M059J (cell line): ENCODE measurements at regions not wholly inside any gene's neighbourhood (a gene's known extent, or its start where the extent isn't known, plus 50 kb on each side); places are given as distances from the start of the nearest gene placed in this dataset.

Experiments
- DNase-seq: peaks from one replicate; pipeline ENCODE4 v3.0.0-alpha.2; 2012; ENCODE audit warnings: low read depth

DNA sequence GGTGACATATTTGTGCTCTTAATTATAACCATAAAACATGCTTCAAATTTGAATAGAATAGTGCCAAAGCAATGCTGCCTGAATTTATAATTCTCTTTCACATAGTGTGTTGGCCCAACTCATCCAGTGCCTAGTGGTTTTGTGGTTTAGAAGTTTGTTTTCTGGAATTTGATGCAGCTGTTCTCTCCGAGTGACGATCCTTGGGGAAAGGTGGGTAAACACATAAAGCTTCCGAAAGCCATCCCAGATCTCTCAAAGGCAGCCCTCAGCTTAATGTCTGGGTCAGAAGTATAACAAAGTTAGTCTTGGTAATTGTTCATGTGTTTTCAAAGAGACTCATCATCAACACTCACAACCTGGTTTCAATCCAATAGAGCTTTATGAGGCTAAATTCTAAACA is 235.6 kb upstream of the CDH2 start:
- DNase-seq = peak; percentile 38

DNA sequence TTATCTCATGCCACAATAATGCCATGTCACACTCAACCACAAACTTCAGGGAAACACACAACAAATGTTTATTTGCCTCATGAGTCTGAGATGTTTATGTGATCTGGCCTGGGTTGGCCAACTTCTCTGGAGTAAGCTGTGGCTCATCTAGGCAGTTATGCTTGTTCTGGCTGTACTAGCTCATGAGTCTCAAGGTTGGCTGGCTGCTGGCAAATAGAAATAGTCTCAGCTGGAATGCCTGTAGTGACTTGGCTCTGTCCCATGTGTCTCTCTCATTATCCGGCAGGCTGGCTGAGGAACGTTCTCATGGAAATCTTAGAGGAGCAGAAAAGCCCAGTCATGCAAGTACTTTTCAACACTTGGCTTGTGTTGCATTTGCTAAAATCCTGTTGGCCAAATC is 234.9 kb upstream of the CDH2 start:
- peak; percentile 53 for DNase-seq

DNA sequence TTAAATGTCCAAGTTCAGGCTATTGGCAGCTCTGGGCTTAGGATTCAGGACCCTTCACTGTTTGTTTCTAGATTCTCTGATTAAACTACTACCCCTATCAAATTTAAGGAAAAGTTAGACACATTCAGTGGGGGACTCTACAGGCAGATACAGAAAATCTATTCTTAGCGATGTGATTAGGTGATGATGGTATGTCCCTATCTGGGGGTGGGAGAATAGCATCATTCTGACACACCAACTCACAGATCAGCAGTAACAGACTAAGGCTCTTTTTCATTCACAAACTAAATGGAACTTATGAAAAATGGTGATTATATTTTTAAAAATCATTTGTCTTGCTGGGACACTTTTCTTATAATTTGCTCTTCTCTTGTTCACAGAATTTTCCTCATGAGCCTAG is 232.9 kb upstream of the CDH2 start:
- no peak for DNase-seq

DNA sequence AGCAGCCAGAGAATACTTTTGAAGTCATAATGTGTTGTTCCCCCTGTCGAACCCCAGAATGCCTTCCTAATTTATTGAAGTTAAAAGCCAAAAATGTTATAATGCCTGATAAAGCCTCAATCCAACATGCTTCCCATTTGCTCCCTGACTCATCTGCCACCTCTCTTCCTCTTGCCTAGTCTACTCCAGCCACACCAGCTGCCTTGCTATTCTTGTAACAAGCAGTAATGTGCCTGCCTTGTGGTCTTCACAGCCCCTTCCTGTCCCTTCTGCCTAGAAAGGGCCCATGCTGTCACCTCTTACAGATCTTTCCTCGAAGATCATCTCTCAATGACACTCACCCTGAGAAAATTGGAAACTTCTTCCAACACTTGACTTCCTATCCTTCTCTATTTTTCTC is 231.6 kb upstream of the CDH2 start:
- no peak for DNase-seq

DNA sequence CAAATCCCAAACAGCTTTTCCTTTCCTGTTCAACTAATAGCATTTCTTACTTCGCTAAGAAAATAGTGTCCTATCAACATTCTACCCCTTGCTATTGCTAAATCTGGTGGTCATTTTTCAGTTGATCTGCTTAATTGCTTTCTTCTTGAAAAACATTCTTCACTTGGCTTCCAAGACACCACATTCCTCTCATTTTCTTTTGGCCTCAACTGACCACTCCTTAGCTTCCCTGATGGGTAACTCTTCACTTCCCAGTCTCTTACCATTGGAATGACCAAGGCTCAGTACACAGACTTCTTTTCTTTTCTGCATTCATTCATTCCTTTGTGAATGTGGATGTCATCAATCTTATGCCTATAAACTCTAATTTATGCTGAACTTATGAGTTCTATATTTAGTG is 230.8 kb upstream of the CDH2 start:
- DNase-seq = no peak

DNA sequence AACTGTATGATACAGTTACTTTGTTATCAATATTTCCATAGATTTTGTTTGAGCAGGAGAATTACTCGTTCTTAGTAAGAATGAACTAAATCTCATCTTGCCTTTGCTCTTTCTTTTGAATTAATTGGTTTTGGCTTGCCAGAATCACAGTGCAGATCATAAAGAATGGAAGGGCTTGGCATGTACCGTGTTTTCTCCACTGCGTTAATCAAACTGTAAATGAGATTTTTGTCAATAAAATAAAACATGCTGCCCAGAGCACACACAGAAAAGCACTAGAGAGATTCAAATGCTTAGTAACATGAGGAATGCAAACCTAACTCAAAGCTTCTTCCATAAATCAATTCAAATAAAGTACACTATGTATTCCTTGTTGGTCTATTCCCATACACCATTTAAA is 229.6 kb upstream of the CDH2 start:
- no peak for DNase-seq

DNA sequence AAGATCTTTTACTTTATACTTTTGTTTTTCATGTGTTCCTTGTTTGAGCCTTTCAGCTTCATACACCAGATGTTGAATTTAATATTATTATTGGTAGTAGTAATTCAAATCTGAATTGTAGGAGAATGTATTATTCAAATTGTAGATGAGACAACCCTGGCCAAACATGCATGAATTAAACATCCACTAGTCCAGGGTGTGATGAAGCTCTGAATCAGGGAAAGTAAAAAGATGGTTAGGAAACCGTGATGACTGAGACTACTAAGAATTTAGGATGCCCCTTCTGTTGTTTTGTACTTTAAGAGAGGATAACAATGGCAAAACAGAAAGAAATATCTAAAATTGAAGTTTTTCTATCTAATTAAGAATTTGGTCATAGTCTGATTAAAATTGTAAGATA is 227.8 kb upstream of the CDH2 start:
- no peak for DNase-seq

DNA sequence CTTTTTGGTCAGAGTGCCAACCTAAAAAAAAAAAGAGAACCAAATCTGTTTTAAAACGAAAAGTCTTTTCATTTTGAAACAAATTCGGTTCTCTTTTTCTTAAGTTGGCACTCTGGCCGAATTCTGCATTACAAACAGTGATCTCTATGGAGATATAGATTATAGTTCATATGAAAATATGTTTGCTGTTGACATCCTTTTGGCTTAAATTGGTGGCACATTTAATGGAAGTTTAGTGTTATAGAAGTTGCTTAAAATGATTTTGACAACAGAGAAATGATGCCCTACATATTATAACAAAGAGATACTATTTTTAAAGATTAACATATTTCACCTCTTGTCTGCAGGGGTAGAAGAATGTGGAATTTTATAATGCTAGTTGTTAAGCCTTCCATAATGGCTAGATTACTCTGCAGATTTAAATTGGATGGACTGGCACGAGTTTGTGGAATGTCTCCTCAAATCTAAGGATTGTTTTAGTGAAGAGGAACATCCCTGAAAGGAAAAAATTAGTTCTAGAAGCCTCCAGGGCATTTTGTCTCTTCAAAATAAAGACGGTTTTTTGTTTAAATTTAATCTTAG is 222.9 kb upstream of the CDH2 start:
- no peak for DNase-seq

DNA sequence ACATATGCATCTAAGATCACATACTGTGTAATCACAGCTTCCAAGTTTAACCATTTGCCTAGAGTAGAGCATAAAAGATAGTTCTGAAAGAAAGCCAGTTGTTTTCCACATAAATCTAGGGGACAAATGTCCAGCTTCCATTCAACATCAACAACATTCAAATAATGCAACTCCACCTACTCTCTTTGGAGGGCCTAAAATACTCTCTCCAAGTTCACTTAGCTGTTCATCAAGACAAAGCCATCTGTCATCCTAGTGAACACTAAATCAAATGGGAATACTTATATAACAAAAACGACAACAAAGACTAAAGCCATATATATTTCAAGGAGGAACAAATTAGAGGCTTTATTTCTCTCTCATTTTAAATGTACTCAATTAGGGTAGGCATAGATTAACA is 221.5 kb upstream of the CDH2 start:
- no peak for DNase-seq

DNA sequence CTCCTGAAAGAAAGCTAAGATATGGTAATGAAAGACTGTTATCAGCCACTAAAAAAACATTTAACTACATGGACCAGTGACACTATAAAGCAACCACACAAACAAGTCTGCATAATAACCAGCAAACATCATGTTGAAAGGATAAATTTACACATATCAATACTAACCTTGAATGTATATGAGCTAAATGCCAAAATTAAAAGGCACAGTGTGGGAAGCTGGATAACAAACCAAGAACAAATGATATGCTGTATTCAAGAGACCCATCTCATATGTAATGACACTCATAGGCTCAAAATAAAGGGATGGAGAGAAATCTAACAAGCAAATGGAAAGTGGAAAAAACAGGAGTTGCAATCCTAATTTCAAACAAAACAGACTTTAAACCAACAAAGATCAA is 213.1 kb upstream of the CDH2 start:
- DNase-seq = no peak

DNA sequence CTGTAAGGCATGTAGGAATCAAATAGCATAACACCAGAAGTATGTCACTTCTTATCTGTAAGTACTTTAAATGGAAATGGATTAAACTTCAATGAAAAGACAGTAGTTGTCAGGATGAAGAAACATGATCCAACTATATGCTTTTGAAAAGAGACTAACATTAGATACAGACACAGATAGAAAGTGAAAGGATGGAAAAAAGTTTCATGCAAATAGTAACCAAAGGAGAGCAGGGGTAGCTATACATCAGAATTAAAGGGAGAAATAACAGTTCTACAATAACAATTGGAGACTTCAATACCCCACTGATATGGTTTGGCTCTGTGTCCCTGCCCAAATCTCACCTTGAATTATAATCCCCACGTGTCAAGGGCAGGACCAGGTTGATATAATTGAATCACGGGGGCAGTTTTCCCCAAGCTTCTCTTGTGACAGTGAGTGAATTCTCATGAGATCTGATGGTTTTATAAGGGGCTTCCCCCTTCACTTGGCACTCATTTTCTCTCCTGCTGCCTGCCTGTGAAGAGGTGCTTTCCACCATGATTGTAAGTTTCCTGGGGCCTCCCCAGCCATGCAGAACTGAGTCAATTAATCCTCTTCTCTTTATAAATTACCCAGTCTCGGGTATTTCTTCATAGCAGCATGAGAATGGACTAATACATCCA is 205.4 kb upstream of the CDH2 start:
- no peak for DNase-seq

DNA sequence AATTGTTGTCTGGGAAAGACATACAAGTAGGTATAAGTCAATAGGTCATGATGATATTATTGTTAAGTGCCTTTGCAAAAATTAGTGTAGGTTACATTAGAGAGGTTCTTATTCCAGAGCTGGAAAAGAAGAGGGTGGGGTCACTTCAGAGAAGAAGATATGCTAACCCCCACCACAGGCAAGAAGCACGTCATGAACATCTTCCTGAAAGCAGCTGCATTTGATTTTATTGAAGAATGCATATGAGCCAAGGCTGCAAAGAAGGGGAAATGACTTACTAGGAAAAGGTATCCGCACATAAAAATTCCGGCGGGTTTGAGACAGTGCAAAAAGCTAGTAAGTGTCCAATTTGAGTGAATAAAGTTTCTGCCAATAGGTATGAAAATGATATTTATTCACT is 195.3 kb upstream of the CDH2 start:
- DNase-seq = no peak

DNA sequence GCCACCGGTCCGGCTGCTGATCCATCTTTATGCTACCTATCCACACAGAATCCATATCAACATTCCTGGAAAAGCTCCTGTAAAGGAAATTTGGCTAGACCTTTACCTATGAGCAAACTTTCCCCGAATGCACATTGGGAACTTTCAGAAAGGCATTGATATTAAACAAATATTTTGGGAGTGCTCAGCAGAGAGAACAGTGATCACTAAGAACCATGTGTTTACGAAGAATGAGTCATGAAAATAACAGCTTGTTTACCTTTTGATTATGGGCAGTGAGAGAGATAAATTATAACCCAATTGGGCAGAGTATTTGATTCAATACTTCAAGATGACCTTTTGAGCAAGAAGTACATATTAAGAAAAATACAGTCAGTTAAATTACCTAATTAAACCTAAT is 189.7 kb upstream of the CDH2 start:
- no peak for DNase-seq

DNA sequence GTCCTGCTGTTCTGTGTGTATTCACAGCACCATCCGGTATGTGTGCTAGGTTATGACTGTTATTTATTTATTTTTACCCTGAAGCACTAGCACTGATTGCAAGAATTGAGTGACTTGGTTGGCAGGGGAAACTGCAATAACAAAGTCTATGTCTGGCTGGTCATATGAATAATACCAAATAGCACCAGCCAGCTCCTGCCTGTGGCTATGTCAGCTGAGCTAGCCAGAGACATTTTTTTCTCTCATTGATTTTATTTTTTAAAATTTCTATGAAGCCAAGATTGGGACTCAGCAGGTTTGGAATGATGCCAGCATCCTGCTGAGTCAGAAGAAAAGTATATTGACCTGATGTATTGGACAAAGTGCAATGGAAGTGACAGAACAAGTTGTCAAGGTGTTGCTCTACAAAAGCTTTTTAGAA is 188.5 kb upstream of the CDH2 start:
- DNase-seq = peak; percentile 68

DNA sequence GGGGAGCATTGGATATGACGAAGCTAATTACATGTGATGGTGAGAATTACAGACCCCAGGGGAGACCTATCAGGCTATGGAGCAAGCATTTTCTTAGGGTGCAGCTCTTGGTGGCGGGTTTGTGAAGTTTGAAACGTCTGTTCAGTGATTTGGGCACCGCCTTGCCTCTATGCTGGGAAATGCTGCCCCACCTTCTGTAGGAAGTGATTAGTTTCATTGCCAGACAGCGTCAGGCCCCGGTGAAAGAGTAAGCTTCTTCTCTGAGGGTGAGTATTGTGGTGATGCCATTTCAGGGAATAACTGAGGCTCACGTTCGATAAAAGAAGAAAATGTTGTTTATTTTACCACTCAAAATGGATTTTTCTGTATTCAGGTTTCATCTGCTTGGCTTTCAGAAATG is 186.2 kb upstream of the CDH2 start:
- DNase-seq = no peak

DNA sequence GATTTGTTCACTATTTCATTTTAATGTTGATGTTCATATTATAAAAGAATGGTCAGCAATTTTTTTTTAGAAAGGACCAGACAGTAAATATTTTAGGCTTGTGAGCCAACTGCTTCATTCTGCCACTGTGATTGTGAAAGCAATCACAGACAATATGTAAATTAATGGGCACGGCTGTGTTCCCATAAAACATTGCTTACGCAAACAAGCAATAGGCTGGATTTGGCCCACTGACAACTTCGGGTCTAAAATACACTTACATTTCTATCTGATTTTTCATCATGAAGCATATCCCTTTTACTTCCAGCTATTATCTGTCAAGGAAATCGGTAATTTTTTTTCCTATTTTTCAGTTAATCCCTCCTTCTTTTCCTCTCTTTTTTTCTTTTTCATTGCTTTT is 182.2 kb upstream of the CDH2 start:
- peak; percentile 4 for DNase-seq

DNA sequence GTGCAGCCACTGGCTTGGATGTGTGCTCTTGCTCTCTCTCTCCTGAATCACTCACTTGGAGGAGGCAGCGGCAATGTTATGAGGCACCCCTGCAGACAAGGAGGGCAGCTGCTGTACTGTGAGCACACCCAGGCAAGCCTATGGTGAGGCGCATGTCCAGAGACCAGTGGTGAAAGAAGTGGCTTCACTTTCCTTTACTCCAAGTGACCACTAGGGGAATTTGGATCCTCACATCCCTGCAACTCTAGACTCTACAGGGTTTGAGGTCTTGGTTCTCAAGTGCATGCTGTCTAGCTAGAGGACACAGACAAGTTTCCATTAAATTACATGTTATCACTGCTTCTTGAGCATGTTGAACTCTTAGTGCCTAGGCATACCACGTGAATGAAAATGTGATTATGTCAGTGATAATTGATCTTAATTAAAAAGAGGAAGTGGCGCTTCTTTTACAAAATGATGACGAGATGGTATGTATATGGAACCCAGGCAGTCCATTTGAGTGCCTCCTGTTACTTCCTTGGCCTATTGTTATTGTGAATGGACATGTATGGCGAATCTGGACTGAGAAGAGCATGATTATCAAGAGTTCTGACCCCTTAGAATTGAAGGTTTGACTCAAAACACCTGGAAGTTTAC is 181.0 kb upstream of the CDH2 start:
- DNase-seq = peak; percentile 9

DNA sequence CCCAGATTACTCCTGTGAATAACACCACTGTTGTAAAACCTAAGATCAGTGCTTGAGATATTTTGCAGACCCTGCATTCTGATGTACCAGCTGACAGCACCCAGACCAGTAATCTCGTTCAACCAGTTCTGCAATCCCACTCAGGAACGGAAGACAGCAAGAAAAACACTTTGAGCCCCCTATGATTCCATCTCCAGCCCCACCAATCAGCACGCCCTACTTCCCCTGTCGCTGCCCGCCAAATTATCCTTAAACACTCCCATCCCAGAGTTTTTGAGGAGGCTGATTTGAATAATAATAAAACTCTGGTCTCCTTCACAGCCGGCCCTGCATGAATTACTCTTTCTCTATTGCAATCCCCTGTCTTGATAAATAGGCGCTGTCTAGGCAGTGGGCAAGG is 173.9 kb upstream of the CDH2 start:
- no peak for DNase-seq

DNA sequence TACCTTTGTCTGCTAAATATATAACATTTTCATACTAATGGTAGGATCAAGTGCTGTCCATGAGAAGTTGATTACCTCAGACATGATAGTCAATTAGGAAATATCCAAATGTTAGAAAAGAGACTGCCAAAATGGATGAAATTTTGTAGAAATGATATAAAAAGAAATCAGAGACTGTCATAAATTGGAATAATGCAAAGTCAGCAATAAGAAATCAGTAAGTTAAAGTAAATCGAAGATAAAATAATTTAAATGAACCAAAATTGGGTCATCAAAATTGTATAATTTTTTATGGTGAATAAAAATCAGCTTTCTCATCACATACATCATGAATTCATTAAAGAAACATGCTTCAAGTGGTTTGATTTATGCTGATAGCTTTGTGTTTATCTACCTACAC is 165.3 kb upstream of the CDH2 start:
- DNase-seq = no peak

DNA sequence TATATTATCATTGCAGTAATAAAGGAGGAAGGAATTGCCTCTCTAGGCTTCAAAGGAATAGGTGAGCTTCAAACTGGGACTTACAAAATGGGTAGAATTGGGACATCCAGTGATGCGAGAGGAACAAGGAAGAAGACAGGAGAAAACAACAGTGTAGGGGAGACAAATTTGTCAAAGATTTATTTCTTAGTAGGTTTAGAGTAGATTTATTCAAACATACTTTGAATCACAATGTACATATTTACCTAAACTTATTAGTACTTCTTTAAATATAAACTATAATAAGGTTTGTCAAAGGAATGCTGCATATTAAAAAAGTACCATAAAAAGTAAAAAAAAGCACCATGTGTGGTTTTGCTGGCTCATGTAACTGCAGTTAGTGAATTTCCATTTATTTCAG is 161.4 kb upstream of the CDH2 start:
- DNase-seq = no peak

DNA sequence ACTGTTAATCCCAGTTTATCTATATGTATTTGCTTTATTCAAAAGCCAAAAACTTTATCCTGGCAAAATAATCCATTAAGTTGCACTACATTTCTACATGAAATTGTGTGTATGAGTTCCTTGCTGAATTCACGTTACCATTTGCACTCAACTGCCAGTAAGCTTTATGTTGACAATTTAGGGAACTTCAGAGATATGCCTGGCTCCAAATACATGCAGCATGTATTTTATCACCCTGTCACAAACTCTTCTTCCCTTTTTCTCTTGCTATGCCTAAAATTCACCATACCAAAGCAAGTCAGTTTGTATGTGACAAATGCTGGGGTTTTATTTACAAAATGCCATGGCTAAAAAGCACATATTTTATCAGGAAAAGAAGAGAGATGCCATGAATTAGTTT is 157.6 kb upstream of the CDH2 start:
- DNase-seq = no peak

DNA sequence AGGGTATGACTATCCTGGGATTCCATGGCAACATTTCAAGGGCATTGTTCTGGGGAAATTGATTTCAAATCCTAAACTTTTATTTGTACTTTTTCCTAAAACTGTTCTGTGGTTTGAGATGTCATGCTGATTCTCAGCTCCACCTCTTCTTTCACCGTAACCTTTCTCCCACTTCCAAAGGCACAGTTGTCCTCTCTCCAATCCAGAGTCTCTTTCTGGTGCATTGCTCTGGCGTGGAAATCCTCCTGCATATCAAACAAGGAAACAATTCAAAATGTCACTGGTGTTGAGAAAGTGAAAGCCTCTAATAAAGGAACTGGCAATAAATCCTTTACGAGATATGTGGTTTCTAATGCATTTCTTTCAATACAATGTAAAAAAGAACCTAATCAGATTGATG is 155.1 kb upstream of the CDH2 start:
- no peak for DNase-seq

DNA sequence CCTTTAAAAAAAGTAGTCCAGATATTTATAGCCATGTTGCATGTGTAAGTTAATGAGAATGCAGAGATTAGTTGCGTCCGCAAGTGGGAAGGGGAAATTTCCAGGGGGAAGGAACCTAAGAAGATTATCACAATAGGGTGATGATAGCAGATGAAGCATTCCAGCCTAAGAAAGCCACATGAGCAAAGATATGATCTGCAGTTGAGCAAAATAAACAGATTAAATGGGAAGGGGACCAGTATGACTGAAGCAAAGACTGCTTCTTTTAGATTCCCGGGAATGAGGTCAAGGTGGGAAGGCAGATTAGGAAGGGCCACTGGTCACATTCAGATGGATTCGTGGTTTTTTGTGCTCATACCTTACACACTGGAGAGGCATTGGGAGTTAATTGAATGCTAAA is 154.6 kb upstream of the CDH2 start:
- DNase-seq = no peak

DNA sequence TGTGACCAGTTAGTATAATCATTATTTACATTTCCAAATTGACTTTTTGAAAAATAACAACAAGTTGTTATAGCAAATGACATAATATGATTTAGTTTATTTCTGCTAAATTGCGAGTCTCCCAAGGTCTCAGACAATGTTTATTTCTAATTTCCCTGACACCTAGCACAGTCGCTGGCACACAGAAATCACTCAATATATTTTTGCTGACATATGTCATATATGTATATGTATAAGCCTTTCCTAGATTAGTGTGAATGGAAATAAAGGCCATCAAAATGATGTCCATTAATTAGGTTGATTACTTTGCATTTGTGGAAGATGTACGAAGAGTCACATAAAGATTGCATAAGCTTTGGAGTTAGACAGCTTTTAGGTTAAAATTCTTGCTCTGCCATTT is 136.7 kb upstream of the CDH2 start:
- DNase-seq = no peak
